Tibial artery (tissue), 4 donors: ENCODE measurements at regions not wholly inside any gene's neighbourhood (a gene's known extent, or its start where the extent isn't known, plus 50 kb on each side); places are given as distances from the start of the nearest gene placed in this dataset.

Source experiments
- DNase-seq, 2 donors: peaks; one replicate each; pipeline ENCODE4 v3.0.0-alpha.2; 2019
- H3K27ac ChIP-seq, 2 donors: fragments of 200-600 bp; sonication (generic) in 1 of 2; 1 replicate in 1 of 2; 2 replicates in 1 of 2; pipeline ENCODE4 v1.5.1; 2018 to 2019; ENCODE audit warnings: mild to moderate bottlenecking in 1 of 2
- H3K27me3 ChIP-seq, 2 donors: fragments of 200-600 bp; sonication (generic) in 1 of 2; one replicate each; pipeline versions ENCODE4 v1.5.1 to v1.6.0; 2016 to 2019
- H3K36me3 ChIP-seq, 3 donors: fragments of 200-600 bp; sonication (generic) in 2 of 3; one replicate each; pipeline ENCODE4 v1.5.1; 2016 to 2019; ENCODE audit warnings: mild to moderate bottlenecking in 2 of 3
- H3K4me1 ChIP-seq, 4 donors: fragments of 200-600 bp; sonication (generic) in 2 of 4; 1 replicate in 3 of 4; 2 replicates in 1 of 4; pipeline ENCODE4 v1.5.1; 2016 to 2019
- H3K4me3 ChIP-seq, 2 donors: fragments of 200-600 bp; sonication (generic) in 1 of 2; 1 replicate in 1 of 2; 2 replicates in 1 of 2; pipeline ENCODE4 v1.5.1; 2018 to 2019; ENCODE audit warnings: mild to moderate bottlenecking in 2 of 2
- H3K9me3 ChIP-seq, 3 donors: fragments of 200-600 bp; sonication (generic) in 1 of 3; one replicate each; pipeline ENCODE4 v1.5.1; 2016 to 2019
- intact Hi-C: fragments of 100-400 bp; cut with DNase I; formaldehyde crosslinking; loops from one replicate; pipeline ENCODE4 v1.15.0; 2023; ENCODE audit warnings: low total_unique reads
- TF ChIP-seq, protein P1 (sequence below), 2 experiments: fragments of 200-600 bp in 1 of 2; fragments of 450-650 bp in 1 of 2; IDR thresholded peaks; one replicate each; pipeline ENCODE4 v1.5.1; 2017 to 2019; ENCODE audit warnings: antibody characterized with exemption in 2 of 2, mild to moderate bottlenecking in 1 of 2, moderate library complexity in 1 of 2

DNA sequence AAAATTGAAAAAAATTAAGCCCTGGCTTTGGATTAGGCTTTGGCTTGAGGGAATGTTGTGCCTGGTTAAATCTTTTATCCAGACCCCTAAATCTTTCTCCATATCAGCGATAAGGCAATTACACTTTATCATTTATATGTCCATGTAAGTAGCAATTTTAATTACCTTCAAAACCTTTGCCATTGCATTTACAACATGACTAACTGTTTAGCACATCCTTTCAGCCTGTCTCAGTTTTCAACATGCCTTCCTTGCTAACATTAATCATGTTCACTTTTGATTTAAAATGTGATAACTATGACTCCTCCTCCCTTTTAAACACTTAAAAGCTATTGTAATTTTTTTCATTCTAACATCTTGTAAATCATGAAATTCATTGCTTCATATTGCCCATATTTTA, 583.7 kb downstream of the SLITRK1 start:
- intact Hi-C loops = no loop called here

DNA sequence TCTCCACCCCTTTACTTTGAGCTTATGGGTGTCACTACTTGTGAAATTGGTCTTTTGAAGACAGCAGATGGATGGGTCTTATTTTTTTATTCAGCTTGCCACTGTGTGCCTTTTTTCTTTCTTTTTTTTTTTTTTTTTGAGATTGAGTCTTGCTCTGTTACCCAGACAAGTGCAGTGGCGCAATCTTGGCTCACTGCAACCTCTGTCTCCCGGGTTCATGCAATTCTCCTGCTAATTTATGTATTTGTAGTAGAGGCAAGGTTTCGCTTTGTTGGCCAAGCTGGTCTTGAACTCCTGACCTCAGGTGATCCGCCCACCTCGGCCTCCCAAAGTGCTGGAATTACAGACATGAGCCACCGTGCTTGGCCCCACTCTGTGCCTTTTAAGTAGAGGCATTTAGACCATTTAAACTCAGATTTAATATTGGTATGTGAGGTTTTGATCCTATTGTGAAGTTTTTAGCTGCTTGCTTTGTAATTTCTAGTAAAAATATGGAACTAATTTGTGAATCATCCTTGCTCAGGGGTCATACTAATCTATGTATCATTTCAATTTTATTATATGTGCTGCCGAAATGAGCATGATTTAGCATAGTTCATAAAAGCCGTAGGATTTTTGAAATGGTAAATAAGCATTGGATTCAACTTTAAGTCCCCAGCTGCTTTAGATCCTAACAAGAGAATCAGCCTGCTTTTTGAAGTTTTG, 584.5 kb downstream of the SLITRK1 start:
- TF ChIP-seq, protein P1, sequence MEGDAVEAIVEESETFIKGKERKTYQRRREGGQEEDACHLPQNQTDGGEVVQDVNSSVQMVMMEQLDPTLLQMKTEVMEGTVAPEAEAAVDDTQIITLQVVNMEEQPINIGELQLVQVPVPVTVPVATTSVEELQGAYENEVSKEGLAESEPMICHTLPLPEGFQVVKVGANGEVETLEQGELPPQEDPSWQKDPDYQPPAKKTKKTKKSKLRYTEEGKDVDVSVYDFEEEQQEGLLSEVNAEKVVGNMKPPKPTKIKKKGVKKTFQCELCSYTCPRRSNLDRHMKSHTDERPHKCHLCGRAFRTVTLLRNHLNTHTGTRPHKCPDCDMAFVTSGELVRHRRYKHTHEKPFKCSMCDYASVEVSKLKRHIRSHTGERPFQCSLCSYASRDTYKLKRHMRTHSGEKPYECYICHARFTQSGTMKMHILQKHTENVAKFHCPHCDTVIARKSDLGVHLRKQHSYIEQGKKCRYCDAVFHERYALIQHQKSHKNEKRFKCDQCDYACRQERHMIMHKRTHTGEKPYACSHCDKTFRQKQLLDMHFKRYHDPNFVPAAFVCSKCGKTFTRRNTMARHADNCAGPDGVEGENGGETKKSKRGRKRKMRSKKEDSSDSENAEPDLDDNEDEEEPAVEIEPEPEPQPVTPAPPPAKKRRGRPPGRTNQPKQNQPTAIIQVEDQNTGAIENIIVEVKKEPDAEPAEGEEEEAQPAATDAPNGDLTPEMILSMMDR (IDR thresholded peaks at IDR 0.05) = no peak
- intact Hi-C loops = no loop called here
- peaks cover 0 to 4% (median 4%) of the 10 kb centered on the region in 3 donors for H3K9me3 ChIP-seq
- no peaks in the 10 kb centered on the region for H3K27me3 ChIP-seq
- no peaks in the 10 kb centered on the region for H3K36me3 ChIP-seq
- H3K4me1 ChIP-seq = no peaks in the 10 kb centered on the region
- no peak overlapping the region for H3K4me3 ChIP-seq
- H3K27ac ChIP-seq = no peak overlapping the region
- no peak for DNase-seq

More for the DNA sequence above, 583.7 kb downstream of the SLITRK1 start:
- DNase-seq = no peak
- no peaks in the 10 kb centered on the region for H3K27me3 ChIP-seq
- no peaks in the 10 kb centered on the region for H3K4me1 ChIP-seq
- no peak overlapping the region for H3K27ac ChIP-seq
- H3K36me3 ChIP-seq = no peaks in the 10 kb centered on the region
- peaks cover 0 to 4% (median 4%) of the 10 kb centered on the region in 3 donors for H3K9me3 ChIP-seq
- TF ChIP-seq, protein P1 (IDR thresholded peaks at IDR 0.05) = no peak
- H3K4me3 ChIP-seq = no peak overlapping the region

DNA sequence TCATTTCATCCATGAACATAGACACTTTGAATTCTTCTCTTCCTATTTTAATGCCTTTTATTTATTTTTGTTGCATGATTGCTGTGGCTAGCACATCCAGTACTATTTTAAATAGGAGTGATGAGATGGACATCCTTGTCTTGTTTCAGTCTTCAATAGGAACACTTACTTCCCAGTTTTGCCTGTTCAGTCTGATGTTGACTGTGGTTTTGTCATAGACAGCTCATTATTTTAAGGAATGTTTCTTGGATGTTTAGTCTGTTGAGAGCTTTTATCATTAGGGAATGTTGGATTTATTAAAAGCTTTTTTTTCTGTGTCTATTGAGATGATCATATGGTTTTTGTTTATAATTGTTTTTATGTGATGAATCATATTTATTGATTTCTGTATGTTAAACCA, 586.6 kb downstream of the SLITRK1 start:
- Histone ChIP-seq H3K4me1 (no peaks in the 10 kb centered on the region), H3K36me3 (no peaks in the 10 kb centered on the region)

GRCh38 chr13:83286737-83287136, 595.5 kb downstream of the SLITRK1 start:
- no peaks in the 10 kb centered on the region for H3K36me3 ChIP-seq
- H3K27ac ChIP-seq = no peak overlapping the region
- no peak for DNase-seq
- no peak overlapping the region for H3K4me3 ChIP-seq
- intact Hi-C loops = no loop called here
- H3K27me3 ChIP-seq = no peaks in the 10 kb centered on the region
- H3K4me1 ChIP-seq = no peaks in the 10 kb centered on the region
- H3K9me3 ChIP-seq = no peaks in the 10 kb centered on the region
- TF ChIP-seq, protein P1 (IDR thresholded peaks at IDR 0.05) = no peak

More for the DNA sequence above, 586.6 kb downstream of the SLITRK1 start:
- intact Hi-C loops = no loop called here
- Histone ChIP-seq H3K9me3 (peaks cover 0 to 4% (median 4%) of the 10 kb centered on the region in 3 donors), H3K27ac (no peak overlapping the region), H3K27me3 (no peaks in the 10 kb centered on the region), H3K4me3 (no peak overlapping the region)
- no peak for DNase-seq
- TF ChIP-seq, protein P1 (IDR thresholded peaks at IDR 0.05) = no peak

DNA sequence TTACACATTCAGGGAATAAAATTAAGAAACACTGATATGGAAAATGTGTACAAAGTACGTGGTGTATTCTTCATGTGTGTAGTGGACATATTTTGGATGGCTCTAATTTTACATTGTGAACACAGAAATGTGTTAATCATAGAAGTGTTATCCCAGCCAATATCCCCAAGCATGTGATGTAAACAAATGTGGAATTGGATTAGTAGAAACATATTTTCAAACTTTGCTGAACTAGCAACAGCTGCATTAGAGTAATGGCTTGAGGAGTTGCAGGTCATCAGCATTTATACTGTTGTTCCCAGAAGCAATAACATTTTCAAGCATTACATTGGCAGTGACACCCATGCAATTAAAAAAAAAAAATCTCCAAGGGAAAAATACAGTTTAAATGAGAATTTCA, 600.6 kb downstream of the SLITRK1 start:
- TF ChIP-seq, protein P1 (IDR thresholded peaks at IDR 0.05) = no peak
- intact Hi-C loops = no loop called here

More for the DNA sequence above, 600.6 kb downstream of the SLITRK1 start:
- Histone ChIP-seq H3K36me3 (no peaks in the 10 kb centered on the region), H3K4me3 (no peak overlapping the region), H3K4me1 (no peaks in the 10 kb centered on the region), H3K27ac (no peak overlapping the region), H3K9me3 (no peaks in the 10 kb centered on the region), H3K27me3 (no peaks in the 10 kb centered on the region)
- no peak for DNase-seq
